LoVo (cell line): ENCODE measurements at regions not wholly inside any gene's neighbourhood (a gene's known extent, or its start where the extent isn't known, plus 50 kb on each side); places are given as distances from the start of the nearest gene placed in this dataset.

ENCODE experiments used
- DNase-seq: peaks from one replicate; pipeline ENCODE4 v3.0.0-alpha.2; 2016; ENCODE audit warnings: low spot score

DNA sequence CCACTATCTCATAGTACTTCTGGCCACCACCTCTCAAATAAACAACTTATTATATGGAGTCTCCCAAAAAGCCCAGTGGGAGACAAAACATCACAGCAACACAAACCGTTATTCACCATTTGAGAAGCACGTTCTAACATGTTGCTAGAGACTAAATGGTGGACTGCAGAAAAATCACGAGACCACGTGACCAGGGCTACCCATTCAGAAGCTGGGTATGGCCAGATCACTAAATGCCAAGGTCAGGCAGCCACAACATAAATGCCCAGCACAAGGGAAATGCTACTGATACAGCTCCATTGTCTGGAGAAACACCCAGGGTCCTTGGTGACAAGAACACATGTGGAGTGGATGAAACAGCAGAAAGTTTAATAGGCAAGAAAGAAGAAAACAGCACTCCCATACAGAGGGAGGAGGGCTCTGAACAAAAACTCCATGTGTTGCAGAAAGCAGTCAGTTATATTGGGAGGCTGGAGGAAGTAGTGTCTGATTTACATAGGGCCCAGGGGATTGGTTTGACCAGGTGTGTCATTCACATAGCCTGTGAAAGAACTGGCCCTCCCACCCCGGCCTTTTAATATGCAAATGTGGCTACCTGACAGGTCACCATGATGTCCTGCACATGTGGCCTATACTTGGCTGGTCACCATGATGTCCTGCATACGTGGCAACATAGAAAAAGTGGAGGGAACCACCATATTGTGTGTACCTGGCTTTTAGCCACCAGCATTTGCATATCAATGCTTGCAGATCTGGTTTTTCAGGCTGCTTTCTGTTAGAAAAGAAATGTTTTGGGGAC, 97.2 kb downstream of the TRIM36 start:
- DNase-seq: no peak

DNA sequence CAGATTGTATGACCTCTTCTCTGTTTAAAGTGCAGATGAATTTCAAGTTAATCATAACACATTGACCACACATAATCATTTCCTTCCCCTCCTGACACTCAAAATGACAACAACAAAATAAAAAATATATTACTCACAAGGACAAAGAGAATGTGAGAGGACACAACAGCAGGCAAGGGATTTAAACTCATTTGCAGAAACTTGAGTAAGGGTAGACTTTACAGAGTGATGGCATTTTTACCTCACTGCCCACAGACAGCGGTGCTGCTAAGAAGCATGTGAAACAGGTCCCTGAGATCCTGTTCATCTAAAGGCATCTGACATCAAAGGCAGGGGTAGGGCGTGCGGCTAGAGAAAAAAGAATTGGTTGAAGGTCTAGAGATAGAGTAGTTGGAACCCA, 99.0 kb downstream of the TRIM36 start:
- DNase-seq: no peak

DNA sequence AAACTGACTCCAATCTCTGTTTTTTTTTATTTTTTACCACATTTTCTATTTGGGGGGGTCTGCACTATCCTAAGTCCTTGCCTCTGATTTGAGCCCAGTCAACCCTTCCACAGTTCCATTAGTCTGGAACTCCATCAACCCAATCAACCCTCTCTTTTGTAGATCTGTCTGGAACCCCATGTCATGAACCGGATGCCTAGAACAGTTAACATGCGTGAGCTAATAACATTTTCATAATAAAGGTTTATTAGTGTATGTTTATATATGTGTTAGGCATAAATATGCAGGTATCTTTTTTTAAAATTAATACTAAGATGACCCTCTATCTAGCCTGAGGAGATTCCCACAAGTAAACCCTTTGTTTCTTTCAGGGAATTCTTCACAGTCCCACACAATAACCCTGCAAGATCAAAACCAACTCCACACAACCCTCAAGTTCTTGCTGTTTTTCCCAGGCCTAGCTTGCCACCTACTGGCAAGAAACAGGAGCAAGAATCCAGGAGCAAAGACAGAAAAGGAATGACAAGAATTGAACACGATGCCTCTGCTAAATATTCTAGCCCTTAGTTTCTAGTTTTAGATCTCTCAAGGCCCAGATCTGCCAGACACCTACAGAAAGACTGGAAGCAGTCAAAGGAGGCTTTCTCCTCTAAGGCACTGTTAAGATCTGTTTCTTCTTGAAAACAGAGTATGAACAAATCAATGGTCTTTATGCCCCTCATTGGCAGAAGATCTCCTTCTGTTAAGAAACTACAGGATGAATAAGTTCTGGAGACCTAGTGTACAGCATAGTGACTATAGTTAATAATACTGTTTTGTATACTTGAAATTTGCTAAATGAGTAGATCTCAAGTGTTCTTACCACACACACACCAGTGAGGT, 100.4 kb downstream of the TRIM36 start:
- peak; percentile 52 for DNase-seq

DNA sequence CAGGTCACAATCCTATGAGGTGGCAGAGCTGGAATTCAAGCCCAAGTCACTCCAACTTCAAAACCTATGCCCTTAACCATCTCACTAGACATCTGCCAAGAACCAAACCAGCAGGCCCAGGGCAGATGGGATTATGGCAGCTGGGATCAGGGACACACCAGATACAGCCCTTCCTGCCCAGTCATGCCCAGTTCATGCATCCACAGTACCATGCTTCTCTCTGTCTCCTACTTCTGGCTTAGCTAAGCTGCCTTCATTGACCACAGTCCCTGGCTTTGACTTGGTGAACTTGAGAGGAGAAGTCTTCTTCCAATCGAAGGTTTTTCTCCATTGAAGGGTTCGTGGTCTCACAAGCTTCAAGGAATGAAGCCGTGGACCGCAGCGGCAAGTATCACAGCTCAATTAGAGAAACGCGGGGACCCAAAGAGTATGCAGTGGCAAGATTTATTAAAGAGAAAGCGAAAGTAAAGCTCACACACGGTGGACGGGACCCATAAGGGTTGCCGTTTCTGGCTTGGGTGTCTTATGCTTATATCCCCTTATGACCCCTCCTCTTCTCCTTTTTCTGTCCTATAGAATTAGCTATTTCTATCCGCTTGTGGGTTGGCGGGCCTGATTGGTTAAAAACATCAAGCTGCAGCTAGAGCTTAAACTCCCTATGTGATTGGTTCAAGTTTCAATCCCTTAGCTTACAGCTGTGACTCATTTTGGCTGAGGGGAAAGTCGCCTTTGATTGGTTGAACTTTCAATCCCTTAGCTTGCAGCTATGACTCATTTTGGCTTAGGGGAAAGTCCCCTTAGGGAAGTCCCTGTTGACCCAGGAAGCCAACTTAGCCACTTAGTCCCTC, 101.2 kb downstream of the TRIM36 start:
- DNase-seq: peak; percentile 19

DNA sequence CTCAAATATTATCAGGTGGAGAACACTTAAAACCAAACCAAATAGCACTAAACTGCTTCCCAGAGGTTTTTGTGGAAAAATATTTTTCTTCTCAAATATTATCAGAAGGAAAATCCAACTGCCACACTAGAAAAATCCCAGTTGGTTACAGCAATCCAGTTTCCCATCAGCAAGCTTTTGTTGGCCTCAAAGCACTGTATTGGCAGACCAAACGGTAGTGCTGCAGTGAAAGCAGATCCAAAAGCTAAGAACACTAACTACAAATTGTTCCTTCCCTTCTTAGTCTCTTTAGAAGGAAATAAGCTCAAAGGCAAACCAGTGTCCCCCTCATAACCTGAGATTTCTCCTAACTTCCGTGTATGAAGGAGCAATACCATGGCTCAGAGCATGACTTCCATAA, 105.3 kb downstream of the TRIM36 start:
- no peak for DNase-seq

DNA sequence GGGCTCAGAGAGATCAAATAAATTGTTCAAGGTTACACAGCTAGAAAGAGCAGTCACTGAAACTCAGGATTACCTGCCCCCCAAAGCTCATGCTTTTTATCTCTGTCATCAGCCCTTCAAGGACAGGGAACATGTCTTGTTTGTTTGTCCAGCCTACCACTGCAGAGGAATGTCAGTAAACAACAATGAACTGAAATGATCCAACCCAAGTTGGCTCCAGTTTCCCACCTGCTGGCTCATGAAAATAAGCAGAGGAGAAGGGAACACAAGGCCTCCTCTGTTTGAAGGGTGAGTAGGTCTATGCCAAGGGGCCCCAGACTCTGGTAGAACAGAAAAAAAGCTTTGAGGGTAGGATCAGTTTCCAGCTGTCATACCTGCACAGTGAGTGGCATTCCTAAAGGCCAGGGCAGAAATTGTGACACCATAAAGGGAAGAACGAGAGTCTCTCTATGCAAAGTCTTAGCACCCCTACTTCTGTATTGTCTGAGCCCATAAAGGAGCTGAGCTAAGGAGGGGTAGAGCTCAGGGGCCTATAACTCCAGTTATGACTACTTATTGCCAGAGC, 115.2 kb downstream of the TRIM36 start:
- DNase-seq: no peak

DNA sequence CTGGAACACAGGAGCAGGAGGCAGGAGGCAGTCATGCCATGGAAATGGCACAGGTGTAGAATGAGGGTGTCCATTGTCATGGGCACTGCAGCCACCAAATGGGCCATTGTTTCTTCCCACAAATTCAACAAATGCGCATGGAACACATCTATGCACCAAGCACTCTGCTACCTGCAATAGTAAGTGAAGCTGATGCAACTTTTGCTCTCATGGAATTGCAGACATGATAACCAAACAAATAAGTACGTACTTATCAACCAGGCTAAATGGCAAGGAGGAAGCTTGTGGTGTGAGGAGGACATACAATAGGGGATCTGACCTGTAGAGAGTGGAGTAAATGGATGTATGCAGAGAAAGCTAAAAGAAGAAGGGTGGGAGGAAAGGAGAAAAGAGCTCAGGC, 116.8 kb downstream of the TRIM36 start:
- DNase-seq: no peak

DNA sequence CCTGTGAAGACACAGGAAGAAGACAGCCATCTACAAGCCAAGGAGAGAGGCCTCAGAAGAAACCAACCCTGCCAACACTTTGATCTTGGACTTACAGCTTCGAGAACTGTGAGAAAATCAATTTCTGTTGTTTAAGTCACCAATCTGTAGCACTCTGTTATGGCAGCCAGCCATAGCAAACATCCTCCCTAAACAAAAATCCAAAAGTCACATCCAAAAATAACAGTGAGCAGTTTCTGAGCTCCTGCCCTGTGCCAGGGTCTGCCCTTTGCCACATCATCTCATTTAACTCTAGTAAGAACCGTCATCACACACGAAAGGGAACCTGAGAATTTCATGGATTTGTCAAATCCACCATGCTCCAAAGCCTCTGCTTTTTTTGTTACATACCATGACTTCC, 118.8 kb downstream of the TRIM36 start:
- no peak for DNase-seq

DNA sequence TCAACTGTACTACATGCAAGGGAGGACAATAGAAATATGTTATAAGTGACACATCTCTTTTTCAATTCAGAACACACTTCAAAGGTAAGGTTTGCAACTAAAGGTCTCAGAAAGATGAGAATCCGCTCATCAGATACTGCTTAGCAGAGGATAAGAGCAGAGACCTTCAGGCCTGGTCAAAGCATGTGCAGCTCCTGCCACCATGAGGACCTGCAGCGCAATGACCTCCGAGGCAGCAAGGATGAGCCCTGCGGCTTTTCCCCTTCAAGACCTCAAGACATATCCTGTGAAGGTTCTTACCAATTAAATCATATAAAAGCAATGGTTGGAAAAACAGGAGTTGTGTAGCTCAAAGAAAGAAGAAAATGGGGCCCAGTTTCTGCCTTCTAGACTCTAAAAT, 135.8 kb downstream of the TRIM36 start:
- no peak for DNase-seq

DNA sequence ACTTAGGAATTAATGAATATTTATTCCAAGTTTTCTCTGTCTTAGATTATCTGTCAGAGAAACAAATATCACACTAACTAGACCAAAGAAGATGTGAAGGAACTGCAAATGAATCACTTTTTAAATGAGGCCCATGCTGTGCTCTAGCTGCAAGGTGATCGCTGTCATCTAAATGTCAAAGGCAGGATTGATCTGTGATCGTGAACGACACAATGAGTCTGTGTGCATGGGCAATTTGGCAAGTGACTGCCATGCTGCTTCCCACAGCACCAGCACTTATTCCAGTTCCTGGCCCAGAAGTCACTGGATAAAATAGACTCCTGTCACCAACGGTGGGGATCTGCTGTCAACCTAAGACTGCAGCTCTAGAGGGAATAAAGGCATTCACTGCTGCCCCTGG, 141.2 kb downstream of the TRIM36 start:
- no peak for DNase-seq

DNA sequence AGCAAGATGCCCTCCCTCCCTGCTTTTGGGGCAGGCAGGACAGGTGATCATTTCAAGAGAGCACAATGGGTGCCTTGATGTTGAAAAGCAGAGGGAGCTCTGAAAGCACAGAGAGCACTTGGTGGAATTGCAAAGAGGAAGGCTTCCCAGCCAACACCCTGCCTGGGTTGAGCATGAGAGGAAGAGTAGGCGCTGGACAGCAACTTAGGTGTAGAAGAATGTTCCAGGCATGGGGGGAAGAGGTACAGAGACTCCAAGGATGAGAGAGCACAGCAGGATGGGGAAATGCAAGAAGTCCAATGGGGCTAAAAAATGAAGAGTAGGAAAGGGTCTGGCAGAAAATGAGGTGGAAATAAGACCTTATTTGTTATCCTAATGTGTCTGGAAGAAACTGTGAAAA, 144.8 kb downstream of the TRIM36 start:
- no peak for DNase-seq

DNA sequence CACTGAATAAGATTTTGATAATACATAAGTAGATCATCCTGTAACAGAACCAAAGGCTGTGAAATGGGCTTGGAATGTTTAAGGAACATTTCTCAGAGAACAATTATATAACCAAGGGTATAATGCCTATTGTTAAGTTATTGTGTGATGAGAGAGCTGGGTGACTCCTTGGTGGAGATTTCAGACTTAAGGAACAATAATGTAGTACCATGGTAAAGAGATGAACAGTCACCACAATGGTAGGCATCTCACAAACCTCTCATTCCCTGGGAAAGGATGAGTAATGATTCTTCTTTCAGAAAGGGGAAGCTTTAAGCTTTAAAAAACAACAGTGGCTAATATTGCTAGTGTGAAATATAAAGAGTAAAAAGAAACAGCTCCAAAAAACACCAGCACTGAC, 147.4 kb downstream of the TRIM36 start:
- DNase-seq: no peak

DNA sequence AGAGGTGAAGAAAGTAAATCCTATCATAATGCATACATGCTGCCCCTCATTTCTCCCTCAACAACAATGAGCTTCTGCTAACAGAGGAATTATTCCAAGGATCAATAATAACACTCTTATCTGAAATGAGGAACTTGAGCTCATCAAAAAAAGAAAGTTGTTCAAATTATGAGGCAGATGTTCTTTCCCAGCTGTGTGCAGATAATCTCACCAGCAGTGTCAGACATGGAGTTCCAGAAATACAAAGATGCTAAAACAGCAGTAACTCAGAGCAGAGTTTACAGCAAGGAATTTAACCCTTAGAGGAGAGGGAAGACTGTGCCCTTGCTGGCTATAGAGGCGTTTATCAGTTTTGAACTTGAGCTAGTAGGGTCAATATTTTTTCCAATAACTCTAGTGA, 153.1 kb downstream of the TRIM36 start:
- no peak for DNase-seq

DNA sequence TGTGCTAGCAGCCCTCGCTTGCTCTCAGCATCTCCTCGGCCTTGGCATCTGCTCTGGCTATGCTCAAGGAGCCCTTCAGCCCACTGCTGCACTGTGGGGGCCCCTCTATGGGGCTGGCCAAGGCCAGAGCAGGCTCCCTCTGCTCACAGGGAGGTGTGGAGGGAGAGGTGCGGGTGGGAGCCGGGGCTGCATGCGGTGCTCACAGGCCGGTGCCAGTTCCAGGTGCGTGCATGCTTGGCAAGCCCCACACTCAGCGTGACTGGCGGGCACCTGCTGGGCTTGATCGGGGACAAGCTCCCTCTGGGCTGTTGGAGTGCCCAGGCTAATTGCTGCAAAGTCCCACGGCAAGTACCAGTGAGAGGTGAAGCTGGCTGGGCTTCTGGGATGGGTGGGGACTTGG, 170.5 kb downstream of the TRIM36 start:
- DNase-seq: no peak

DNA sequence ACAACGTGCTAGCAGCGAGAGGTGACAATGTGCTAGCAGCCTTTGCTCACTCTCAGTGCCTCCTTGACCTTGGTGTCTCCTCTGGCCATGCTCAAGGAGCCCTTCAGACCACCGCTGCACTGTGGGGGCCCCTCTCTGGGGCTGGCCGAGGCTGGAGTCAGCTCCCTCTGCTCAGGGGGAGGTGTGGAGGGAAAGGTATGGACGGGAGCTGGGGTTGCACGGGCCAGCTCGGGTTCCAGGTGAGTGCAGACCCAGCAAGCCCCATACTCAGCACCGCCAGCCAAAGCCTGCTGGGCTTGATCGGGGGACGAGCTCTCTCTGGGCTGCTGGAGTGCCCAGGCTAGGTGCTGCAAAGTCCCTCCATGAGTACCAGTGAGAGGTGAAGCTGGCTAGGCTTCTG, 180.2 kb downstream of the TRIM36 start:
- no peak for DNase-seq

DNA sequence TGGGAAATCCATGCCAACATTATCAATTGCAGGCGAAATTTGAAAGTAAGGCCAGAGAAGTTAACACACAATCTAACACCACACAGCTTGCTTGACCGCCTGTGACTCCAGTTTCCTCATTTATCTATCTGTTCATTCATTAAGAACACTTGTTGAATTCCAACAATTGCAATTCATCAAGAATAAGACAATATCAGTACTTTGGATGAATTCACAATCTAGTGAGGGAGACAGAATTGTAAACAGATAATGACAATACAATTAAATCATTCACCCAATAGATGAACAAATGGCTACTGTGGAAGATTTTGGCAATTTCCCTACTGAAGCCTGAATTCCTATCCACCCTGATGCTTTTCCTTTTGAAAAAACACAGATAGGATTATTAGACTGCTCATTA, 181.6 kb downstream of the TRIM36 start:
- DNase-seq: no peak

DNA sequence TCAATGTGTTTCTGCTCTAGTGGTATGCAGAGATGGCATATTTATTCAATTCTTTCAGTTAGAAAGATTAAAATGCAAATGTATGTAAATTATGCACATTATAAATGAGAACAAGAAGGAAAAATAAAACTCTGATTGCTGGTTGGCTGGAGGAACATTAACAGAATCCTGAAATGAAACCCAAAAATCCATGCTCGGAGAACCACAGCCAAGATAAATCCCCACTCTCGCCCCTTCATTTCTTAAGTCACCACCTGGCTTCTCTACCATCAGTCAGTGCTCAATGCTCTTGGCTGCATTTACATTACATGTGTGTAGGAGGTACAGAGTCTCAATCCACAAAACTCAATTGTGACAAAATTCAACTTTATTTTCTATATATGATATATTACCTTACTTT, 184.9 kb downstream of the TRIM36 start:
- no peak for DNase-seq

DNA sequence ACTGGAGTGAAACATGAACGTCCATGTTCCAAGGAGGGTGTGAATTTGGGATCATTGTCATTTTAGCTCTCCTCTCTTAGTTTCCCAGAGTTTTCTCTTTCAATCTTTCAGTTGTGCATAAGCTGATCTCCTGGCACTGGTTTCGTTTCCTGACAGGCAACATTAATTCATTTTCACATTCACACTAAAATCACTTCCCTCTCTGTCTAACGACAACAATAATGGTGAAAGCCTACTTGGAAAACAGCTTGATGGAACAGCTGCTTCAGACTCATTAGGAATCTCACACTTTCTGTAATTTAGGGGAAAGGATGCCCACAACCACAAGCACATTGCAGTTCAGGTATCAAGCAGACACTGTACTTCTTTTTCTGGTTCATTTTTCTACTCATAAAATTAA, 188.6 kb downstream of the TRIM36 start:
- DNase-seq: no peak

DNA sequence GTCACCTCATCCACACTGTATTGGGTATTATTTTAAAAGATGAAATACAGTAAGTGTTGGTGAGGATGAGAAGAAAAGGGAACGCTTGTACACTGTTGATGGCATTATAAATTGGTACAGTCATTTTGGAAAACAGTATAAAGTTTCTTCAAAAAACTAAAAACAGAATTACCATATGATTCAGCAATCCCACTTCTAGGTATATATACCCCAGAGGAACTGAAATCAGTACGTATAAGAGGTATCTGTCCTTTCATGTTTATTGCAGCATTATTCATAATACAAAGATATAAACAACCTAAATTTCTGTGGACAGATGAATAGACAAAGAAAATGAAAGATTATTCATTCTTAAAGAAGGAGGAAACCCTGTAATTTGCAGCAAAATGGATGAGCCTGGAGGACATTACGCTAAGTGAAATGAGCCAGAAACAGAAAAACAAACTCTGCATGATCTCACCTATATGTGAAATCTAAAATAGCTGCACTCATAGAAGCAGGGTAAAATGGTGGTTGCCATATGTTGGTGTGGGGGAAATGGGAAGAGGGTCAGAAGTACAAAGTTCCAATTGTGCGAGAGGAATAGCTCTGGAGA, 191.6 kb downstream of the TRIM36 start:
- DNase-seq: no peak

DNA sequence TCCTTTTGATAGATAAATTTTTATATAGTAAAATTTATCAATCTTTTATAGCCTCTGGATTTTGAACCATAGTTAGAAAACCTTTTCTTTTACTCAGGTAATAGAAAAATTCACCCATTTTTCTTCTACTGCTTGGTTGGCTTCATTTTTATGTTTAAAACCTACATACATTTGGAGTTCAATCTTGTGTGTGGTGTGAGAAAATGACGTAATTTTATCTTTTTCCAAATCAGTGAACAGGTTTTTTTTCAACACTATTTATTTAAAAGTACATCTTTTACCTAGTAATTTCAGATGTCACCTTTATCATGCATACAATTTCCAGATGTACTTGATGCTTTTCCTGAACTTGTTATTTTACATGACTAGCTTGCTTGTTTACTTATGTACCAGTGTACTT, 200.2 kb downstream of the TRIM36 start:
- DNase-seq: no peak

DNA sequence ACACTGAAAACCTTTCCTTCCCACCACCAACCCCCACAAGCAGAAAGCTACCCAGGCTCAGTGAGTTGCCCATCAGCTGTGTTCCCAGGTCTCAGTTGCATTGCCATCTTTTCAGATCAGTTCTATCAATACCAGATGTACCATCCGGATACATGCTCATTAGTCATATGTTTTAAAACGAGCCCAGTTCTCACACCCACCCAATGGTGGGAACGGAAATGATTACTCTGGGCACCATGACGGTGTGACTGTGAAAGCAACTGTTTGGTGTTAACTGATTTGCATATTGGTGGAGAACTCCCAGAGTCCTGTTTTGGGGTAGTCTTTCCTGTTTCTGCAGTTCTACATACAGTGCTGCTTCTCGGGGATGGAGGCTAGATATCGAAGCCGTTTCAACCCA, 212.3 kb downstream of the TRIM36 start:
- DNase-seq: no peak

DNA sequence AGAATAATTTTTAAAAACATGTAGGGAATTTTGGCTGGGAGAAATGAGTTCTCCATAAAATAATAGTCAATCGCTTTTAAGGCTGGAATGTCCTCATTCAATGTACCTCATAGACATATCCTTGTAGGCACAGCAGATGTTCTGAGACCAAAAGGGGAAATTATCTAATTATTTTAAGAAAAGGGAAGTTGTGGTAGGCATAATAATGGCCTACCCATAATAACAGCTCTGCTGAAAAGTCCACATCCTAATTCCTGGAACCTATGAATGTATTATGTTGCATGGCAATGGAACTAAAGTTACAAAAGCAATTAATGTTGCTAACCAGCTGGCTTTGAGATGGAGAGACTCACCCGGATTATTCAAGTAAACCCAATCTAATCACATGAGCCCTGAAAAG, 216.1 kb downstream of the TRIM36 start:
- DNase-seq: no peak
